ENCODE measurements at regions not wholly inside any gene's neighbourhood (a gene's known extent, or its start where the extent isn't known, plus 50 kb on each side); places are given as distances from the start of the nearest gene placed in this dataset.

DNA sequence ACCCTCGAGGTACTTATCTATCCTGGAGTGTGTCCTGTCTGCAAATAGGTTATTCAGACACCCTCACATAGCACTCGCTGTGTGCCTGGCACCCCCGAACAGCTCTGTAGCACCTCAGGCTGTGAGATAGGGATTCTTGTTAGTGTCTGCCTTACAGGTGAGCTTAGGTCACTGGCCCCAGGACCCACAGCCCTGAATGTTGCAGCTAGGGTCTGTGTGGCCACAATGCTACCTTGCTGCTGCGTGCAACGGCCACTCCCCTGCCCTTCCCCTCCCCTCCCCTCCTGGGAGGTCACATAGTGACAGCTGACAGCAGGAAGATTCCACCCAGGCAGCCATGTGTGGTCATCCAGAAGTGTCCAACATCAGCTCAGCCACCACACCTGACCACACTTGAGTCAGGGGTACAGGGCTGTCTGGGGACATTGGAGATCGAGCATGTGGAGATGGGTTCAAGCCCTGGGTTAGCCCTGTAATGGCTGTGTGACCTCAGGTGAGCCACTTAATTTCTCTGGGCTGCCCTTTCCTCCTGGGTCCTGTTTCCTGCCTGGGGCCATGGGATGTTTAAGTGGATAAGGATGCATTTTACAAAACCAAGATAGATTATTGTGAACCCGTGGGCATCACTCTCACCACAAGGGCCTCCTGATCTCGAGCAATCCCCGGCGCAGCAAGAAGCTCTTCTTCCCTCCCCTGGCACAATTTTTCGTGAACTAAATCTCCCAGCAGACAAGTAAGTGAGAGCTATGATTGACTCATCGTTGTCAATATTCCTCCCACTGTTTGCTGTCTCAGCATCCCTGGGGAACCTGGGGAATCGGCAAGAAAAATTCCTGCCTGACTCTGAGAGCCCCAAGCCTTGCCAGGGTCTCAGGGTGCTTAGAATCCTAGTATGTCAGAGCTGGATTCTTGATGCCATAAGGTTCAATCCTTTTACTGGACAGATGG lies 208.7 kb downstream of the PTPRU start:
- H3K9ac ChIP-seq (ENCODE audit: low read length), result no peak overlapping the region
- no peaks in the 10 kb centered on the region for H3K9me2 ChIP-seq (ENCODE audit: insufficient read depth)
- H3K4me1 ChIP-seq (ENCODE audit: control insufficient read depth in 1 of 2, insufficient read depth in 2 of 2, low read length in 2 of 2), result peaks cover 0 to 5% of the 10 kb centered on the region in 2 experiments; a peak in 2 of 4 replicates
- no peaks in the 10 kb centered on the region for H3K79me2 ChIP-seq (ENCODE audit: insufficient read depth, low read length)
- no peaks in the 10 kb centered on the region for H3K9me3 ChIP-seq (ENCODE audit: control insufficient read depth in 1 of 2, insufficient read depth in 1 of 2, low read depth in 1 of 2, low read length in 2 of 2)
- H2AFZ ChIP-seq (ENCODE audit: low read depth, low read length, poor library complexity, severe bottlenecking), result no peak overlapping the region
- ChIA-PET POLR2A (no interaction called here), RAD21 (ENCODE audit: low non-redundant PET in 1 of 2, low total read pairs in 2 of 2, uncharacterized antibody in 2 of 2, unreplicated experiment in 2 of 2) (no interaction called here), CTCF (interaction anchor here (1.5 kb wide), 1 partner anchor 29 kb away, joined by 4 read pairs; no protein-coding TSS in a partner anchor)
- DNase-seq (ENCODE audit: low read depth, low spot score), result no peak
- H4K20me1 ChIP-seq (ENCODE audit: insufficient read depth), result no peaks in the 10 kb centered on the region
- no peak overlapping the region for H3K4me2 ChIP-seq (ENCODE audit: low read length)
- no TSS peak for BruUV-seq (replicated peaks)
- no peak overlapping the region for H3K27ac ChIP-seq (ENCODE audit: low read depth, low read length)
- TF ChIP-seq, protein P1, sequence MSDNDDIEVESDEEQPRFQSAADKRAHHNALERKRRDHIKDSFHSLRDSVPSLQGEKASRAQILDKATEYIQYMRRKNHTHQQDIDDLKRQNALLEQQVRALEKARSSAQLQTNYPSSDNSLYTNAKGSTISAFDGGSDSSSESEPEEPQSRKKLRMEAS (IDR thresholded peaks at IDR 0.05), result no peak
- no peak for TF ChIP-seq TCF7L2 (IDR thresholded peaks at IDR 0.05; ENCODE audit: borderline replicate concordance, extremely low read depth, insufficient read depth, insufficient read length)
- TF ChIP-seq FOSL1 (IDR thresholded peaks at IDR 0.05; ENCODE audit: low read depth), result no peak
- no peak for TF ChIP-seq CBX3 (IDR thresholded peaks at IDR 0.05; ENCODE audit: low read depth)
- no peak for TF ChIP-seq RAD21 (IDR thresholded peaks at IDR 0.05; ENCODE audit: low read depth)
- no peak for TF ChIP-seq ZNF274 (IDR thresholded peaks at IDR 0.05; ENCODE audit: low read depth, low read length)
- no peak for TF ChIP-seq SRF (IDR thresholded peaks at IDR 0.05; ENCODE audit: low read depth)
- no peak for TF ChIP-seq CEBPB (IDR thresholded peaks at IDR 0.05; ENCODE audit: low read depth)
- no peak for TF ChIP-seq ELF1 (IDR thresholded peaks at IDR 0.05; ENCODE audit: borderline replicate concordance, low read depth)
- no peak for TF ChIP-seq SP1 (IDR thresholded peaks at IDR 0.05; ENCODE audit: low read depth)
- TF ChIP-seq POLR2A (IDR thresholded peaks at IDR 0.05; ENCODE audit: borderline replicate concordance, extremely low read depth, insufficient read depth, insufficient read length), result no peak
- TF ChIP-seq EGR1 (IDR thresholded peaks at IDR 0.05; ENCODE audit: low read depth), result no peak
- TF ChIP-seq, protein P2, sequence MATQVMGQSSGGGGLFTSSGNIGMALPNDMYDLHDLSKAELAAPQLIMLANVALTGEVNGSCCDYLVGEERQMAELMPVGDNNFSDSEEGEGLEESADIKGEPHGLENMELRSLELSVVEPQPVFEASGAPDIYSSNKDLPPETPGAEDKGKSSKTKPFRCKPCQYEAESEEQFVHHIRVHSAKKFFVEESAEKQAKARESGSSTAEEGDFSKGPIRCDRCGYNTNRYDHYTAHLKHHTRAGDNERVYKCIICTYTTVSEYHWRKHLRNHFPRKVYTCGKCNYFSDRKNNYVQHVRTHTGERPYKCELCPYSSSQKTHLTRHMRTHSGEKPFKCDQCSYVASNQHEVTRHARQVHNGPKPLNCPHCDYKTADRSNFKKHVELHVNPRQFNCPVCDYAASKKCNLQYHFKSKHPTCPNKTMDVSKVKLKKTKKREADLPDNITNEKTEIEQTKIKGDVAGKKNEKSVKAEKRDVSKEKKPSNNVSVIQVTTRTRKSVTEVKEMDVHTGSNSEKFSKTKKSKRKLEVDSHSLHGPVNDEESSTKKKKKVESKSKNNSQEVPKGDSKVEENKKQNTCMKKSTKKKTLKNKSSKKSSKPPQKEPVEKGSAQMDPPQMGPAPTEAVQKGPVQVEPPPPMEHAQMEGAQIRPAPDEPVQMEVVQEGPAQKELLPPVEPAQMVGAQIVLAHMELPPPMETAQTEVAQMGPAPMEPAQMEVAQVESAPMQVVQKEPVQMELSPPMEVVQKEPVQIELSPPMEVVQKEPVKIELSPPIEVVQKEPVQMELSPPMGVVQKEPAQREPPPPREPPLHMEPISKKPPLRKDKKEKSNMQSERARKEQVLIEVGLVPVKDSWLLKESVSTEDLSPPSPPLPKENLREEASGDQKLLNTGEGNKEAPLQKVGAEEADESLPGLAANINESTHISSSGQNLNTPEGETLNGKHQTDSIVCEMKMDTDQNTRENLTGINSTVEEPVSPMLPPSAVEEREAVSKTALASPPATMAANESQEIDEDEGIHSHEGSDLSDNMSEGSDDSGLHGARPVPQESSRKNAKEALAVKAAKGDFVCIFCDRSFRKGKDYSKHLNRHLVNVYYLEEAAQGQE (IDR thresholded peaks at IDR 0.05; ENCODE audit: low read depth), result no peak
- TF ChIP-seq, protein P3, sequence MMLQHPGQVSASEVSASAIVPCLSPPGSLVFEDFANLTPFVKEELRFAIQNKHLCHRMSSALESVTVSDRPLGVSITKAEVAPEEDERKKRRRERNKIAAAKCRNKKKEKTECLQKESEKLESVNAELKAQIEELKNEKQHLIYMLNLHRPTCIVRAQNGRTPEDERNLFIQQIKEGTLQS (IDR thresholded peaks at IDR 0.05), result no peak
- no peak for TF ChIP-seq ZFX (IDR thresholded peaks at IDR 0.05)
- TF ChIP-seq, protein P4, sequence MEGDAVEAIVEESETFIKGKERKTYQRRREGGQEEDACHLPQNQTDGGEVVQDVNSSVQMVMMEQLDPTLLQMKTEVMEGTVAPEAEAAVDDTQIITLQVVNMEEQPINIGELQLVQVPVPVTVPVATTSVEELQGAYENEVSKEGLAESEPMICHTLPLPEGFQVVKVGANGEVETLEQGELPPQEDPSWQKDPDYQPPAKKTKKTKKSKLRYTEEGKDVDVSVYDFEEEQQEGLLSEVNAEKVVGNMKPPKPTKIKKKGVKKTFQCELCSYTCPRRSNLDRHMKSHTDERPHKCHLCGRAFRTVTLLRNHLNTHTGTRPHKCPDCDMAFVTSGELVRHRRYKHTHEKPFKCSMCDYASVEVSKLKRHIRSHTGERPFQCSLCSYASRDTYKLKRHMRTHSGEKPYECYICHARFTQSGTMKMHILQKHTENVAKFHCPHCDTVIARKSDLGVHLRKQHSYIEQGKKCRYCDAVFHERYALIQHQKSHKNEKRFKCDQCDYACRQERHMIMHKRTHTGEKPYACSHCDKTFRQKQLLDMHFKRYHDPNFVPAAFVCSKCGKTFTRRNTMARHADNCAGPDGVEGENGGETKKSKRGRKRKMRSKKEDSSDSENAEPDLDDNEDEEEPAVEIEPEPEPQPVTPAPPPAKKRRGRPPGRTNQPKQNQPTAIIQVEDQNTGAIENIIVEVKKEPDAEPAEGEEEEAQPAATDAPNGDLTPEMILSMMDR (IDR thresholded peaks at IDR 0.05 in 2 of 3, conservative IDR thresholded peaks at IDR 0.05 in 1 of 3; ENCODE audit: borderline replicate concordance in 1 of 3, insufficient read depth in 1 of 3, low read depth in 2 of 3, low read length in 2 of 3), result no peak
- peaks cover 43% of the 10 kb centered on the region for H3K27me3 ChIP-seq (ENCODE audit: insufficient read depth, low read length)
- no peak overlapping the region for H3K4me3 ChIP-seq (replicated peaks in 1 of 2; ENCODE audit: low read depth in 1 of 2, low read length in 2 of 2)
- H3K36me3 ChIP-seq (ENCODE audit: control insufficient read depth in 1 of 2, insufficient read depth in 2 of 2, low read length in 2 of 2), result no peaks in the 10 kb centered on the region
- ATAC-seq, result no peak
- intact Hi-C loops (cut with micrococcal nuclease), result no loop called here

Measured in HCT116 (cell line).